Globus pallidus (tissue), 1 donor: ENCODE measurements at regions not wholly inside any gene's neighbourhood (a gene's known extent, or its start where the extent isn't known, plus 50 kb on each side); places are given as distances from the start of the nearest gene placed in this dataset.
"Not testable (repeated sequence)": the region's sequence is repeated elsewhere in the genome, so short reads cannot be mapped to it uniquely, and the experiment has no call there.

ENCODE experiments used
- DNase-seq: peaks from one replicate; pipeline ENCODE4 v3.0.0-alpha.2; 2015; ENCODE audit warnings: low spot score

- DNase-seq: no peak
Measured at GRCh38 chr3:55297245-55297644, 189.9 kb downstream of the WNT5A start.

- no peak for DNase-seq
Measured at GRCh38 chr3:55296791-55297190, 190.3 kb downstream of the WNT5A start.

- DNase-seq: no peak
Measured at GRCh38 chr3:55296030-55296429, 191.1 kb downstream of the WNT5A start.

DNA sequence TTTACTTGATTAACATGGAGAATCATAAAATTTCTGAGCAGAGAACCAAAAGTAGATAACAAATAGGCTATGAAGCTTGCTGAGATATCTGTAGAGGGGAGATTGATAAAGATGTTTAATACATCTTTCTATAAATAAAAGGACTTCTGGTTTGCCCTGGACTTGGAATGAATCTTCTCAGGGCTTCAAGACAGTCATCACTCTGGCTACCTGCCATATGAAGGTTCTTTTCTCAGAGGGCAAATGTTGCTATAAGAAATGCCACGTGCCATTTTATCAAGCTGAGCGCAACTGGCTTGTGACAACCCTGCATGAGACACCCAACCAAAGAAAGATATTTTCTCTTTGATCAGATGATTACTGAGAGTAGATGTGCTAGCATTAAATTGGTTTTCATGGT is 192.5 kb downstream of the WNT5A start:
- DNase-seq: no peak

GRCh38 chr3:55292360-55292759 is 194.7 kb downstream of the WNT5A start:
- no peak for DNase-seq

GRCh38 chr3:55288657-55289056 is 198.4 kb downstream of the WNT5A start:
- no peak for DNase-seq

GRCh38 chr3:55286693-55287092 is 200.4 kb downstream of the WNT5A start:
- DNase-seq: no peak

- DNase-seq: no peak
Measured at GRCh38 chr3:55285156-55285555, 201.9 kb downstream of the WNT5A start.

DNA sequence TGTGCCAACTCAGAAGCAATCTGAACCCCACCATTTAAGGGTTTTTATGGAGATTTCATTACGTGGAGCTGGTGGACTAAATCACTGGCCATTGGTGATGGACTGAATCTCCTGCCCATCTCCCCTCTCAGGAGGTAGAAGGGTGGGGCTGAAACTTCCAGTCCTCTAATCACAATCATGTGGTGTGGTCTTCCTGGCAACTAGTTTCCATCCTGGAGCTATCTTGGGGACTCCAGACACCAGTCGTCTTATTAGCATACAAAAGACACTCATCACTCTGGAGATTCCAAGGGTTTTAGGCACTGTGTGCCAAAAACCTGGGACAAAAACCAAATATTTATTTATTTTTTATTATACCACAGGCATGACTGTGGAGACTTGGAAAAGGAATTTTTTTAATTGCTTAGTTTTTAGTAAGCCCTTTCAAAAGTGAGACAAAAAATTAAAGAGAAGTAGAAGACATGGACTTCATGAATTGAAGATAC is 203.6 kb downstream of the WNT5A start:
- DNase-seq: no peak

GRCh38 chr3:55282994-55283393 is 204.1 kb downstream of the WNT5A start:
- no peak for DNase-seq

DNA sequence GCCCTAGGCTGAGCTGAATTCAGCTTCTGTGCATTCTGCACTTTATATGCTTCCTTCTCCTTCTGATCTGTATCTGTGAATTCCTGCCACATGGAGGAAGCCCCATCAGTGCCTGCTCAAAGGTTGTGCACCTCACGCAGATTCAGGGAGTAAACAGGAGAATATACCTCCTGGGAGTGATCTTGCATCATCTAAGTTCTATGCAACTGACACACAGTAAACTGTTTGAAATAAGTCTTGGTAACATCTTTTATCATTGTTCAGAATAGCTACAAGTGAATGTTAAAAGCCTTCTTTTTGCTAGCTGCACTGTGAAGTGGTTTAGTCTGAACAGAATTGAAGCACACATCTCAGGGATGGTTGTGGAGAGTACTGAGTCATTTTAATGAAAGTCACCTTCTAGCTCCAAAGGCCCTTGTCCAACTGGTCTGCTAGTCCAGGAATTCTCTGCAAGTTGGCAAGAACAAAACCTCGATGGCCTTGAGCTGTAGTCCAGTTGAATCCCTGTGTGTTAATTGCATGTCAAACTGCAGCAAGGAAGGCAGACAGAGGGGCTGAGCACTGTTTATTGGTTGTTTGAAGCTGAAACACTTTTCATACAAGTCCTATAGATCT is 215.0 kb downstream of the WNT5A start:
- DNase-seq: no peak

- no peak for DNase-seq
Measured at GRCh38 chr3:55271549-55271948, 215.6 kb downstream of the WNT5A start.

GRCh38 chr3:55270976-55271375 is 216.1 kb downstream of the WNT5A start:
- DNase-seq: no peak

DNA sequence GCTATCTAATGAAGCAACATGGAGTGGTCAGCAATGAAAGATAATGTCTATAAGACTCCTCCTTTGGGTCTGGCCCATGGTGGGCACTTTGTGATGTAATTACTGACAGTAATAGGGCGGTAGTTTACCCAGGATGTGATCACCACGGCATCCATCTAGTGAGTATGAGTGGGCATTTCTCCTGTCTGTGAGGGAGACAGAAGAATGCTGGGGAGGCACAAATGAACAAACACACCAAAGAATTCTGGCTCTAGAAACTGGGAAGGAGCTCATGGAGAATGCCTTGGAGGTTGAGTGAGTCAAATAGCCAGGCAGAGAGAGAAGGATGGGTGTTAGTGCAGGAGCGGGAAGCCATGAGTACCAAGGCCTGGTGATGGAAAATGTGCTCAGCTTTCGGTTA is 217.5 kb downstream of the WNT5A start:
- DNase-seq: no peak

DNA sequence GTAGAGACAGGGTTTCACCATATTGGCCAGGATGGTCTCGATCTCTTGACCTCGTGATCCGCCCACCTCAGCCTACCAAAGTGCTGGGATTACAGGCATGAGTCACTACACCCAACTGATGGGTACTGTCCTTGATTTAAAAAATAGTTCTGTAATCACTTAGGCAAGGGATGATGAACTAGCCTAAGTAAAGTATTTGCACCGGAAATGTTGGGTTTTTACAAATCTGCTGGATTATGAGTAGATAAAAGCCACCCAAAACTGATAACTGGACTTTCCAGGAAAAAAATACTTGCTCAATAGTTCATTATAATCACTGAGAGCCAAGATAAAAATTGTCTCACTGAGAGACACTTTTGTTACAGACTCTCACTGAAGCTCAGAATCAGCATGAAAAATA is 218.0 kb downstream of the WNT5A start:
- no peak for DNase-seq

GRCh38 chr3:55267206-55267930 is 219.7 kb downstream of the WNT5A start:
- DNase-seq: no peak

DNA sequence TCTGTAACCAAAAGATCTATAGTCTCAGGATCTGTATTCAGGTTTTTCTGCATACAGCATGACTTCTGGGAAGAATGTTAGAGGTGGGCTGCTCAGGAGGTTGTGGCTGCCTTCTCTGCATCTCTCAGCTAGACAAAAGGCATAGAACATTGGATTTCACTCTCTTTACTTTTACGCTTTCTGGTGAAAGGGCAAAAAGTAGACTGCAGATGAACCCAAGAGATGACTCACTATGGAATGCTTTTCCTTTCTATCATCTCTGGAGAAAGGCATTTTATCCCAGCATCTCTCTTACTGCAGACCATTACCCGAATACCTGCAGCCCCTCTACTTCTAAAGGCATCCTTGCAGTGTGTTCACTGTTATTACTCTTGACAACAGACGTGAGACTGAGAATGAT is 222.2 kb downstream of the WNT5A start:
- no peak for DNase-seq

DNA sequence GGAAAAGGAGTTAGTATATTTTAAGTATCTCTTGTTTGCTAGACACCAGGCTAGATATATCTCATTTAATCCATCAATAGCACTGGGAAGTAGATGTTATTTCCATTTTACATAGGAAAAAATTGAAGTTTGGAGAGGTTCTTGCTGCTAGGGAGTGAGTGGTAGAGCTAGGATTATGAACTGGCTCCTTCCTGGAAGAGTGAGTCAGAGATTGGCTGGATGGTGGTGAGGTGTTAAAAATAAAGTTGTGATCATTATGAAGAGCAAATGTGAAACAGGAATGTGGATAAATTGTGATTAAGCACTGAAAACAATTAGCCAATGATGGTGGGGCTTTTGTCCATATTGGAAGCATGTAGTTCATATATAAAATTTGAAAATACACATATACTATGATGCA is 234.2 kb downstream of the WNT5A start:
- DNase-seq: no peak

- DNase-seq: not testable (repeated sequence)
Measured at GRCh38 chr3:55249156-55249555, 237.9 kb downstream of the WNT5A start.

DNA sequence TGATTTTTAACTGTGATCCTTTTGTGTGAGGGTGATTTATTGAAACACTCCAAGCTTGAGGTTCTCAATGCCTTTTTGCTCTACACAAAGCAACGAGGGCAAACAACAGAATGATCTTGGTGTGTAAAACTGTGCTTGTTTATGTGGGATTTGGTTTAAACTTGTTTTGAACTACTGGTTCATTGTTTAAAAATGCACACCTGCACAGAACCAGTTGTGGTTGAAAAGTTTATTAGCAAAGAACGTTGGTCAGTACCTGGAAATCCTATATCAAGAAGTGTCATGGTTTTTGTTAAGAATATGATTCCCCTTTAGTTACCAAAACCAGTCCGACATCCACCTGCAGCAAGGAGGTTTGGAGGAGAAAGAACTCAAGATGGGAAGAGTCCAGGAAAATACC is 239.4 kb downstream of the WNT5A start:
- DNase-seq: no peak

GRCh38 chr3:55246033-55246432 is 241.1 kb downstream of the WNT5A start:
- DNase-seq: no peak

DNA sequence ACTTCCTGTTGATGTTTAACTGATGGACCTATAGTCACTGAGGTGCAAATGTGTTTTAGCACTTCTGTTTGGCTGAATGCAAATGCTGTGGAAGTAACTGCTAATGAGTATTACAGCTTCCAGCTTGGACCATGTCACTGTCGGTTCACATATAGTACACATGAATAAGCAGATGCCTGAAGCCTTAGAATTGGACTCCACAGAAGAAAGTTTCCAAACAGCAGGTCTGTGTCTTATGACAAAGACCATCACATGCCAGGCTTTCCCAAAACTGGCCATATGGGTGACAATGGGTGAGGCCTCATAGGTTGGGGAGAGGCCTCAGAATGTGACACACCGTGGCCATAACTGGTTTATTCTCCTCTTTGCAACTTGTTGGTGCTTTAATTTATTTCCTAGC is 241.8 kb downstream of the WNT5A start:
- no peak for DNase-seq

- no peak for DNase-seq
Measured at GRCh38 chr3:55244247-55244646, 242.9 kb downstream of the WNT5A start.

GRCh38 chr3:55243678-55244077 is 243.4 kb downstream of the WNT5A start:
- DNase-seq: no peak
